NT2/D1 (cell line): ENCODE measurements at regions not wholly inside any gene's neighbourhood (a gene's known extent, or its start where the extent isn't known, plus 50 kb on each side); places are given as distances from the start of the nearest gene placed in this dataset.

Experiments
- YY1 ChIP-seq: IDR thresholded peaks from 2 replicates; pipeline ENCODE4 v1.6.1; 2011; ENCODE audit not compliant: insufficient read length, insufficient read depth
- ZNF274 ChIP-seq: IDR thresholded peaks from 2 replicates; pipeline ENCODE4 v1.6.1; 2011; ENCODE audit warnings: mild to moderate bottlenecking, low read depth, low read length

GRCh38 chr10:4181081-4181480 lies 396.1 kb upstream of the KLF6 start:
- TF ChIP-seq YY1: no peak
- no peak for TF ChIP-seq ZNF274
